ENCODE measurements at regions not wholly inside any gene's neighbourhood (a gene's known extent, or its start where the extent isn't known, plus 50 kb on each side); places are given as distances from the start of the nearest gene placed in this dataset.

GRCh38 chr10:36383349-36383748 lies 741.3 kb upstream of the FZD8 start:
- TF ChIP-seq CTCF (IDR thresholded peaks at IDR 0.05; ENCODE audit: low read depth, low read length) = no peak
- TF ChIP-seq EZH2phosphoT487 (IDR thresholded peaks at IDR 0.05; ENCODE audit: low read depth) = no peak

Data from OCI-LY3 (cell line).